Right lobe of liver (tissue), 6 donors: ENCODE measurements at regions not wholly inside any gene's neighbourhood (a gene's known extent, or its start where the extent isn't known, plus 50 kb on each side); places are given as distances from the start of the nearest gene placed in this dataset.

ENCODE experiments used
- ATAC-seq, 4 donors: fragments of 200-7000 bp; cut with Tn5 transposase; one replicate each; pipeline ENCODE4 v1.9.1; 2020; ENCODE audit warnings: mild to moderate bottlenecking in 4 of 4, moderate library complexity in 4 of 4
- DNase-seq, 3 donors: peaks; one replicate each; pipeline ENCODE4 v3.0.0-alpha.2; 2020
- H3K27ac ChIP-seq, 3 donors: fragments of 200-600 bp; one replicate each; pipeline ENCODE4 v1.8.0; 2022
- H3K27me3 ChIP-seq, 2 donors: fragments of 200-600 bp; one replicate each; pipeline ENCODE4 v1.8.0; 2022
- H3K36me3 ChIP-seq, 4 donors: fragments of 200-600 bp; sonication (generic) in 1 of 4; one replicate each; pipeline versions ENCODE4 v1.5.1 to v1.8.0; 2017 to 2022; ENCODE audit warnings: control low read depth in 1 of 4
- H3K4me1 ChIP-seq, 4 donors: fragments of 200-600 bp; sonication (generic) in 1 of 4; one replicate each; pipeline versions ENCODE4 v1.5.1 to v1.8.0; 2017 to 2022; ENCODE audit warnings: control low read depth in 1 of 4
- H3K4me3 ChIP-seq, 3 donors: fragments of 200-600 bp; one replicate each; pipeline ENCODE4 v1.8.0; 2022
- H3K9me3 ChIP-seq, 4 donors: fragments of 200-600 bp; sonication (generic) in 1 of 4; one replicate each; pipeline versions ENCODE4 v1.5.1 to v1.8.0; 2017 to 2022; ENCODE audit warnings: control low read depth in 1 of 4
- POLR2A ChIP-seq: fragments of 450-650 bp; IDR thresholded peaks from one replicate; pipeline ENCODE4 v1.6.1; 2017; ENCODE audit warnings: antibody characterized with exemption, mild to moderate bottlenecking
- WGBS: methylation state at CpG from one replicate; pipeline ENCODE4 v1.1.6; 2018; ENCODE audit warnings: low coverage, low lambda C conversion rate; ENCODE audit not compliant: insufficient coverage; ENCODE audit errors: missing lambda C conversion rate; 5-methylcytosine and 5-hydroxymethylcytosine counted together
- intact Hi-C, 2 donors: fragments of 100-400 bp; cut with DNase I; formaldehyde crosslinking; loops; one replicate each; pipeline versions ENCODE4 v1.11.2 to v1.14.1; 2022
- TF ChIP-seq, protein P1 (sequence below), 4 donors: fragments of 200-600 bp in 3 of 4; fragments of 450-650 bp in 1 of 4; IDR thresholded peaks; one replicate each; pipeline versions ENCODE4 v1.5.1 to v1.8.0; 2016 to 2022; ENCODE audit warnings: antibody characterized with exemption in 4 of 4, mild to moderate bottlenecking in 2 of 4
- donor health status: DM: no; HTN: yes; CAD: no.
- donor health status: DM: no; HTN: no; CAD: no.
- donor health status: DM: no; HTN: no; CAD: no.
- donor health status: DM: no; HTN: yes; CAD: no.
- donor health status: DM: no; HTN: yes; CAD: no.

DNA sequence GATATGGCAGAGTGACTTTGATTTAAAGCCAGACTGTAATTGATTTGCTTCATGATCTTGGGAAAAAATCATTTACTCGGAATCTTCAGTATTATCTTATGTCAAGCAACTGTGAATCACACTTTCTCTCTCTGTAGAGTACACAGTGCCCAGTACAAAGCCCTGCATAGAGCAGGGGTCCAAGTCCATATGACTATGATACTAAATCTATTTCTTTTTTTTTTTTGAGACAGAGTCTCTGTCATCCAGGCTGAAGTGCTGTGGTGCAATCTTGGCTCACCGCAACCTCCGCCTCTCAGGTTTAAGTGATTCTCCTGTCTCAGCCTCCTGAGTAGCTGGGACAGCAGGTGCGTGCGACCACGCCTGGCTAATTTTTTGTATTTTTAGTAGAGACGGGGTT lies 194.8 kb upstream of the SEMA6A start:
- WGBS = 86% methylated on average over 6 of the region's 7 CpGs
- H3K9me3 ChIP-seq = no peaks in the 10 kb centered on the region
- ATAC-seq (no peak), DNase-seq (no peak)
- no peak overlapping the region for H3K4me3 ChIP-seq
- no peak overlapping the region for H3K27ac ChIP-seq
- no peak for TF ChIP-seq POLR2A
- TF ChIP-seq, protein P1, sequence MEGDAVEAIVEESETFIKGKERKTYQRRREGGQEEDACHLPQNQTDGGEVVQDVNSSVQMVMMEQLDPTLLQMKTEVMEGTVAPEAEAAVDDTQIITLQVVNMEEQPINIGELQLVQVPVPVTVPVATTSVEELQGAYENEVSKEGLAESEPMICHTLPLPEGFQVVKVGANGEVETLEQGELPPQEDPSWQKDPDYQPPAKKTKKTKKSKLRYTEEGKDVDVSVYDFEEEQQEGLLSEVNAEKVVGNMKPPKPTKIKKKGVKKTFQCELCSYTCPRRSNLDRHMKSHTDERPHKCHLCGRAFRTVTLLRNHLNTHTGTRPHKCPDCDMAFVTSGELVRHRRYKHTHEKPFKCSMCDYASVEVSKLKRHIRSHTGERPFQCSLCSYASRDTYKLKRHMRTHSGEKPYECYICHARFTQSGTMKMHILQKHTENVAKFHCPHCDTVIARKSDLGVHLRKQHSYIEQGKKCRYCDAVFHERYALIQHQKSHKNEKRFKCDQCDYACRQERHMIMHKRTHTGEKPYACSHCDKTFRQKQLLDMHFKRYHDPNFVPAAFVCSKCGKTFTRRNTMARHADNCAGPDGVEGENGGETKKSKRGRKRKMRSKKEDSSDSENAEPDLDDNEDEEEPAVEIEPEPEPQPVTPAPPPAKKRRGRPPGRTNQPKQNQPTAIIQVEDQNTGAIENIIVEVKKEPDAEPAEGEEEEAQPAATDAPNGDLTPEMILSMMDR (IDR thresholded peaks at IDR 0.05) = no peak
- H3K4me1 ChIP-seq = no peaks in the 10 kb centered on the region
- intact Hi-C loops = no loop called here
- no peaks in the 10 kb centered on the region for H3K36me3 ChIP-seq
- no peaks in the 10 kb centered on the region for H3K27me3 ChIP-seq

GRCh38 chr5:116766470-116766947 lies 191.9 kb upstream of the SEMA6A start:
- ATAC-seq = peak; percentile 42 to 89 (median 58)
- no peaks in the 10 kb centered on the region for H3K9me3 ChIP-seq
- no peaks in the 10 kb centered on the region for H3K4me1 ChIP-seq
- no peak overlapping the region for H3K4me3 ChIP-seq
- TF ChIP-seq, protein P1 (IDR thresholded peaks at IDR 0.05) = no peak
- TF ChIP-seq POLR2A = no peak
- no peak for DNase-seq
- WGBS = 46% methylated on average over 6 of the region's 6 CpGs
- intact Hi-C loops = no loop called here
- no peak overlapping the region for H3K27ac ChIP-seq
- H3K27me3 ChIP-seq = no peaks in the 10 kb centered on the region
- no peaks in the 10 kb centered on the region for H3K36me3 ChIP-seq

DNA sequence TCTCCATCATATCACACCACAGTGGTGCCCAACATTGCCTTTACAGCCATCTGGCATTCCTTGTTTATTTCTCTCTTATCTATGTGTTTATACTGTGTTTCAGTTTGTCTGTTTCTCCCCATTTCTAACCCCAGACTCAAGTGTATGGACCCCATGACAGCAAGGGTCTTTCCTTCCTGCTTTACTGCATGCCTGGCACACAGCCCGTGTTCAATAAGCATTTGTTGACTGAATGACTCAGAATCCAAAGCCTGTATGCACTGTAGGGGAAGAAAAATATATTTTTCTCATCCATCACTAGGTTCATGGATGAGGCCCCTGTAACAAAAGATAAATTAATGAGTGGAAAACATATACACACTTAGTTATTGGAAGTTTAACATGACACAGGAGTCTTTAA lies 190.8 kb upstream of the SEMA6A start:
- TF ChIP-seq POLR2A = no peak
- TF ChIP-seq, protein P1 (IDR thresholded peaks at IDR 0.05) = no peak
- H3K27me3 ChIP-seq = no peaks in the 10 kb centered on the region
- H3K9me3 ChIP-seq = no peaks in the 10 kb centered on the region
- intact Hi-C loops = no loop called here
- no peak overlapping the region for H3K4me3 ChIP-seq
- no peaks in the 10 kb centered on the region for H3K36me3 ChIP-seq
- no peak for DNase-seq
- no peaks in the 10 kb centered on the region for H3K4me1 ChIP-seq
- 14% methylated on average over 1 of the region's 1 CpG for WGBS
- no peak for ATAC-seq
- H3K27ac ChIP-seq = no peak overlapping the region

DNA sequence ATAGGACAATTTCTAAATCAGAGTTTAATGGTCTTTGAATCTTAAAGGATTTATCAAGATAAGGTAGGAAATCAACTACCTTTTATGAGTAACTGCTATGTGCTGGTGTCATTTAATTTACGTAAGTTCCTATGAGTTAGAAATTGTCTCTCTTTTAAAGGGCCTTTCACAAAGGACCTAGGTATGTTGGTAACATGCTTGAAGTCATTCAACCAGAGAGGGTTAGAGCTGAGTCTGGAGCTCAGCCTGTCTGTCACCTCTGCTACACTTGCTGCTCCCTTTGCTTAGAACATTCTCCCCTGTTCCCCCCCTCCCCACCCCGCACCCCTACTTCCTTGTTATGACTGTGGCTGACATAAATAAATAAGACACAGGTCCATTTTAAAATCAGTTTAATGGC lies 190.3 kb upstream of the SEMA6A start:
- no peak for TF ChIP-seq POLR2A
- TF ChIP-seq, protein P1 (IDR thresholded peaks at IDR 0.05) = no peak
- intact Hi-C loops = no loop called here
- H3K36me3 ChIP-seq = no peaks in the 10 kb centered on the region
- H3K4me1 ChIP-seq = no peaks in the 10 kb centered on the region
- no peaks in the 10 kb centered on the region for H3K9me3 ChIP-seq
- no peak overlapping the region for H3K27ac ChIP-seq
- WGBS = 81% methylated on average over 2 of the region's 2 CpGs
- H3K4me3 ChIP-seq = no peak overlapping the region
- ATAC-seq (no peak), DNase-seq (no peak)
- no peaks in the 10 kb centered on the region for H3K27me3 ChIP-seq
